ENCODE measurements at regions not wholly inside any gene's neighbourhood (a gene's known extent, or its start where the extent isn't known, plus 50 kb on each side); places are given as distances from the start of the nearest gene placed in this dataset.

DNA sequence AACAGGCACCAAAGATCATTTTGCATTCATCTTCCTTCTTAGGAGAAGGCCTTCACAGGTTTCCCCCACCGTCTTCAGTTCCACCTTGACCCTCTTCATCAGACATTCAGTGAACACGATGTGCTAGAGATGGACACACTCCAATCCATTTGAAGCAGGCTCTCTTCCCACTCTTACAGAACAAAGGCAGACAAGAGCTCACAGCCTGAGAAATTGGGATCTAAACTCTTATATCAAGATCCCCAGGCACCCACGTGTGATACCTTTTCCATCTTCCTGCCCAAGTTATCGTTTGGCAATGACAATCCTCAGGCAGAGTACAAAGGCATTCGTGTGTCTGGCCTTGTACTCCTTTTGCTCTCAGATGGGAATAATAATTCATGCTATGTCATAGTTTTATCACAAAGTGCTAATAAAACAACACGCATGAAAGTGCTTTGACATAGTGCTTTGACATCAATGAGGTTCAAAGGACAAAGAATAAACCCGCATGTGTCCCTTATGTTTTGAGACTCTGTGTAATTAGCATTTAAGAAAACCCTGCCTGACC lies 369.3 kb upstream of the KLHL29 start:
- H2AFZ ChIP-seq (ENCODE audit: low read length) = no peak overlapping the region
- no peaks in the 10 kb centered on the region for H3K27me3 ChIP-seq (ENCODE audit: control insufficient read depth in 1 of 2, insufficient read depth in 2 of 2, low read length in 2 of 2)
- in situ Hi-C loops (cut with HindIII; ENCODE audit: extremely low pct_ligation_motif_present, low pct_unique_long_range_greater_than_20kb) (no loop called here), intact Hi-C loops (cut with micrococcal nuclease; ENCODE audit: unreplicated experiment) (no loop called here)
- no peaks in the 10 kb centered on the region for H3K36me3 ChIP-seq (replicated peaks in 1 of 2; ENCODE audit: control insufficient read depth in 1 of 2, insufficient read depth in 2 of 2, low read length in 2 of 2)
- TF ChIP-seq, protein P1, sequence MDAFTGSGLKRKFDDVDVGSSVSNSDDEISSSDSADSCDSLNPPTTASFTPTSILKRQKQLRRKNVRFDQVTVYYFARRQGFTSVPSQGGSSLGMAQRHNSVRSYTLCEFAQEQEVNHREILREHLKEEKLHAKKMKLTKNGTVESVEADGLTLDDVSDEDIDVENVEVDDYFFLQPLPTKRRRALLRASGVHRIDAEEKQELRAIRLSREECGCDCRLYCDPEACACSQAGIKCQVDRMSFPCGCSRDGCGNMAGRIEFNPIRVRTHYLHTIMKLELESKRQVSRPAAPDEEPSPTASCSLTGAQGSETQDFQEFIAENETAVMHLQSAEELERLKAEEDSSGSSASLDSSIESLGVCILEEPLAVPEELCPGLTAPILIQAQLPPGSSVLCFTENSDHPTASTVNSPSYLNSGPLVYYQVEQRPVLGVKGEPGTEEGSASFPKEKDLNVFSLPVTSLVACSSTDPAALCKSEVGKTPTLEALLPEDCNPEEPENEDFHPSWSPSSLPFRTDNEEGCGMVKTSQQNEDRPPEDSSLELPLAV (CRISPR knock-in tag; conservative IDR thresholded peaks at IDR 0.05; ENCODE audit: low read depth) = no peak
- TF ChIP-seq ZBTB20 (CRISPR knock-in tag; IDR thresholded peaks at IDR 0.05; ENCODE audit: borderline replicate concordance, low read depth) (no peak), ZNF33B (CRISPR knock-in tag; IDR thresholded peaks at IDR 0.05) (no peak), RFX5 (IDR thresholded peaks at IDR 0.05; ENCODE audit: low read depth, low read length) (no peak), PCBP2 (optimal IDR thresholded peaks at IDR 0.05; ENCODE audit: low read depth, low read length, poor library complexity, severe bottlenecking) (no peak), DNMT3B (CRISPR knock-in tag; conservative IDR thresholded peaks at IDR 0.05) (no peak), ZNF430 (CRISPR knock-in tag; IDR thresholded peaks at IDR 0.05) (no peak), PTBP1 (IDR thresholded peaks at IDR 0.05; ENCODE audit: low read depth, low read length, poor library complexity, severe bottlenecking) (no peak)
- TF ChIP-seq, protein P2, sequence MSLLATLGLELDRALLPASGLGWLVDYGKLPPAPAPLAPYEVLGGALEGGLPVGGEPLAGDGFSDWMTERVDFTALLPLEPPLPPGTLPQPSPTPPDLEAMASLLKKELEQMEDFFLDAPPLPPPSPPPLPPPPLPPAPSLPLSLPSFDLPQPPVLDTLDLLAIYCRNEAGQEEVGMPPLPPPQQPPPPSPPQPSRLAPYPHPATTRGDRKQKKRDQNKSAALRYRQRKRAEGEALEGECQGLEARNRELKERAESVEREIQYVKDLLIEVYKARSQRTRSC (CRISPR knock-in tag; IDR thresholded peaks at IDR 0.05; ENCODE audit: low read depth) = no peak
- TF ChIP-seq, protein P3, sequence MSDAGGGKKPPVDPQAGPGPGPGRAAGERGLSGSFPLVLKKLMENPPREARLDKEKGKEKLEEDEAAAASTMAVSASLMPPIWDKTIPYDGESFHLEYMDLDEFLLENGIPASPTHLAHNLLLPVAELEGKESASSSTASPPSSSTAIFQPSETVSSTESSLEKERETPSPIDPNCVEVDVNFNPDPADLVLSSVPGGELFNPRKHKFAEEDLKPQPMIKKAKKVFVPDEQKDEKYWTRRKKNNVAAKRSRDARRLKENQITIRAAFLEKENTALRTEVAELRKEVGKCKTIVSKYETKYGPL (CRISPR knock-in tag; IDR thresholded peaks at IDR 0.05) = no peak
- no peak overlapping the region for H3K4me3 ChIP-seq (replicated peaks in 1 of 3; ENCODE audit: insufficient read depth in 1 of 3, low read depth in 2 of 3, low read length in 3 of 3)
- H3K4me2 ChIP-seq (ENCODE audit: low read depth, low read length) = no peak overlapping the region
- no peaks in the 10 kb centered on the region for H3K9me3 ChIP-seq (ENCODE audit: low read length)
- CTCF ChIA-PET (ENCODE audit: low intra/inter-chr PET ratio, low total read pairs) = no interaction called here
- H3K4me1 ChIP-seq (ENCODE audit: insufficient read depth, low read length) = no peaks in the 10 kb centered on the region
- H3K9ac ChIP-seq (ENCODE audit: insufficient read depth, low read depth, low read length) = no peak overlapping the region
- BruUV-seq (replicated peaks) = no TSS peak
- H4K20me1 ChIP-seq (ENCODE audit: insufficient read depth, low read length) = no peaks in the 10 kb centered on the region
- no peak for ATAC-seq
- FAIRE-seq = no peak
- POLR2A ChIA-PET = no interaction called here
- DNase-seq (ENCODE audit: low spot score) = no peak
- WGBS (ENCODE audit: low lambda C conversion rate) = 20% methylated on average over 7 of the region's 7 CpGs
- no peaks in the 10 kb centered on the region for H3K79me2 ChIP-seq (ENCODE audit: insufficient read depth, low read length)
- no peak overlapping the region for H3K27ac ChIP-seq (ENCODE audit: extremely low read length, insufficient read depth, low read length)

All from HepG2 (cell line).